ENCODE measurements at regions not wholly inside any gene's neighbourhood (a gene's known extent, or its start where the extent isn't known, plus 50 kb on each side); places are given as distances from the start of the nearest gene placed in this dataset.
A peak's percentile ranks its signal among the peaks of the same experiment; 100 is the strongest.
"Not testable (repeated sequence)": the region's sequence is repeated elsewhere in the genome, so short reads cannot be mapped to it uniquely, and the experiment has no call there.

GRCh38 chr16:58906981-58907715 lies 173.0 kb upstream of the GOT2 start:
- DNase-seq, result no peak

- no peak for DNase-seq
Observed at GRCh38 chr16:58904291-58904690, 170.2 kb upstream of the GOT2 start.

- DNase-seq, result no peak
Observed at GRCh38 chr16:58889516-58889915, 155.4 kb upstream of the GOT2 start.

- no peak for DNase-seq
Observed at GRCh38 chr16:58885528-58886170, 151.5 kb upstream of the GOT2 start.

GRCh38 chr16:58884141-58884540 lies 150.0 kb upstream of the GOT2 start:
- DNase-seq, result no peak

- DNase-seq, result no peak
Observed at GRCh38 chr16:58883131-58883530, 149.0 kb upstream of the GOT2 start.

GRCh38 chr16:58882292-58882691 lies 148.2 kb upstream of the GOT2 start:
- DNase-seq, result peak in 2 of 56 donors; percentile 1 to 2

GRCh38 chr16:58878641-58879040 lies 144.5 kb upstream of the GOT2 start:
- not testable (repeated sequence) for DNase-seq

GRCh38 chr16:58866935-58867334 lies 132.8 kb upstream of the GOT2 start:
- DNase-seq, result no peak

- no peak for DNase-seq
Observed at GRCh38 chr16:58863761-58864160, 129.6 kb upstream of the GOT2 start.

GRCh38 chr16:58863042-58863441 lies 128.9 kb upstream of the GOT2 start:
- DNase-seq, result no peak

- DNase-seq, result no peak
Observed at GRCh38 chr16:58862334-58863021, 128.4 kb upstream of the GOT2 start.

GRCh38 chr16:58859958-58860669 lies 126.0 kb upstream of the GOT2 start:
- DNase-seq, result peak in 1 of 56 donors; percentile 3

GRCh38 chr16:58858577-58858976 lies 124.5 kb upstream of the GOT2 start:
- not testable (repeated sequence) for DNase-seq

GRCh38 chr16:58855291-58855863 lies 121.3 kb upstream of the GOT2 start:
- DNase-seq, result no peak

GRCh38 chr16:58853854-58854791 lies 120.0 kb upstream of the GOT2 start:
- DNase-seq, result no peak

- DNase-seq, result no peak
Observed at GRCh38 chr16:58850678-58851020, 116.5 kb upstream of the GOT2 start.

- DNase-seq, result no peak
Observed at GRCh38 chr16:58850019-58850677, 116.0 kb upstream of the GOT2 start.

- no peak for DNase-seq
Observed at GRCh38 chr16:58848662-58849002, 114.5 kb upstream of the GOT2 start.
